HUES48 (cell line): ENCODE measurements at regions not wholly inside any gene's neighbourhood (a gene's known extent, or its start where the extent isn't known, plus 50 kb on each side); places are given as distances from the start of the nearest gene placed in this dataset.

ENCODE experiments used
- H3K27ac ChIP-seq: one replicate; pipeline ENCODE4 v1.7.0; 2013; ENCODE audit warnings: low read depth, low read length, inconsistent platforms
- H3K27me3 ChIP-seq: 2 replicates; pipeline ENCODE4 v1.6.1; 2013; ENCODE audit warnings: mild to moderate bottlenecking, low read length; ENCODE audit not compliant: control insufficient read depth, insufficient read depth
- H3K36me3 ChIP-seq: 2 replicates; pipeline ENCODE4 v1.6.1; 2013; ENCODE audit warnings: low read length; ENCODE audit not compliant: control insufficient read depth, insufficient read depth
- H3K4me1 ChIP-seq: 2 replicates; pipeline ENCODE4 v1.6.1; 2013; ENCODE audit warnings: mild to moderate bottlenecking, low read length; ENCODE audit not compliant: control insufficient read depth, insufficient read depth
- H3K4me3 ChIP-seq: 2 replicates; pipeline ENCODE4 v1.5.1; 2013; ENCODE audit warnings: mild to moderate bottlenecking, low read depth, low read length
- H3K9ac ChIP-seq: 2 replicates; pipeline ENCODE4 v1.6.1; 2013; ENCODE audit warnings: mild to moderate bottlenecking, low read depth, low read length, moderate library complexity
- H3K9me3 ChIP-seq: 2 replicates; pipeline ENCODE4 v1.6.1; 2013; ENCODE audit warnings: low read length; ENCODE audit not compliant: control insufficient read depth, insufficient read depth

- Histone ChIP-seq H3K4me1 (no peaks in the 10 kb centered on the region), H3K9ac (no peak overlapping the region), H3K4me3 (no peak overlapping the region), H3K36me3 (no peaks in the 10 kb centered on the region), H3K27me3 (no peaks in the 10 kb centered on the region), H3K27ac (no peak overlapping the region), H3K9me3 (no peaks in the 10 kb centered on the region)
Observed at GRCh38 chr6:18997375-18997826, 610.3 kb downstream of the RNF144B start.

- Histone ChIP-seq H3K4me1 (no peaks in the 10 kb centered on the region), H3K36me3 (no peaks in the 10 kb centered on the region), H3K27ac (no peak overlapping the region), H3K4me3 (no peak overlapping the region), H3K27me3 (no peaks in the 10 kb centered on the region), H3K9me3 (no peaks in the 10 kb centered on the region), H3K9ac (no peak overlapping the region)
Observed at GRCh38 chr6:19002976-19003560, 615.9 kb downstream of the RNF144B start.

GRCh38 chr6:19004176-19004575 lies 617.0 kb downstream of the RNF144B start:
- H3K27ac ChIP-seq, result no peak overlapping the region
- no peak overlapping the region for H3K9ac ChIP-seq
- no peaks in the 10 kb centered on the region for H3K27me3 ChIP-seq
- no peaks in the 10 kb centered on the region for H3K9me3 ChIP-seq
- H3K4me1 ChIP-seq, result no peaks in the 10 kb centered on the region
- H3K36me3 ChIP-seq, result no peaks in the 10 kb centered on the region
- H3K4me3 ChIP-seq, result no peak overlapping the region

- Histone ChIP-seq H3K36me3 (no peaks in the 10 kb centered on the region), H3K27me3 (no peaks in the 10 kb centered on the region), H3K9me3 (no peaks in the 10 kb centered on the region), H3K9ac (no peak overlapping the region), H3K4me3 (no peak overlapping the region), H3K27ac (no peak overlapping the region), H3K4me1 (no peaks in the 10 kb centered on the region)
Observed at GRCh38 chr6:19009769-19010168, 622.6 kb downstream of the RNF144B start.

GRCh38 chr6:19013026-19013705 lies 626.0 kb downstream of the RNF144B start:
- Histone ChIP-seq H3K9ac (no peak overlapping the region), H3K9me3 (no peaks in the 10 kb centered on the region), H3K4me3 (no peak overlapping the region), H3K27ac (no peak overlapping the region), H3K27me3 (no peaks in the 10 kb centered on the region), H3K4me1 (no peaks in the 10 kb centered on the region), H3K36me3 (no peaks in the 10 kb centered on the region)

GRCh38 chr6:19024737-19025136 lies 637.6 kb downstream of the RNF144B start:
- Histone ChIP-seq H3K4me3 (no peak overlapping the region), H3K27me3 (no peaks in the 10 kb centered on the region), H3K9ac (no peak overlapping the region), H3K4me1 (no peaks in the 10 kb centered on the region), H3K9me3 (no peaks in the 10 kb centered on the region), H3K36me3 (no peaks in the 10 kb centered on the region), H3K27ac (no peak overlapping the region)

GRCh38 chr6:19028201-19028600 lies 641.1 kb downstream of the RNF144B start:
- H3K36me3 ChIP-seq, result no peaks in the 10 kb centered on the region
- no peaks in the 10 kb centered on the region for H3K9me3 ChIP-seq

GRCh38 chr6:19032591-19033295 lies 645.6 kb downstream of the RNF144B start:
- H3K4me1 ChIP-seq, result peaks cover 3% of the 10 kb centered on the region; the same call in 1 of the 2 replicates
- H3K27ac ChIP-seq, result no peak overlapping the region
- no peaks in the 10 kb centered on the region for H3K9me3 ChIP-seq
- H3K9ac ChIP-seq, result no peak overlapping the region
- H3K36me3 ChIP-seq, result no peaks in the 10 kb centered on the region
- no peak overlapping the region for H3K4me3 ChIP-seq
- H3K27me3 ChIP-seq, result no peaks in the 10 kb centered on the region

More at GRCh38 chr6:19028201-19028600, 641.1 kb downstream of the RNF144B start:
- no peaks in the 10 kb centered on the region for H3K27me3 ChIP-seq
- H3K4me1 ChIP-seq, result no peaks in the 10 kb centered on the region
- no peak overlapping the region for H3K9ac ChIP-seq
- H3K4me3 ChIP-seq, result no peak overlapping the region
- H3K27ac ChIP-seq, result no peak overlapping the region

GRCh38 chr6:19033683-19034082 lies 646.5 kb downstream of the RNF144B start:
- Histone ChIP-seq H3K9ac (no peak overlapping the region), H3K27ac (no peak overlapping the region), H3K4me1 (peaks cover 3% of the 10 kb centered on the region; the same call in 1 of the 2 replicates), H3K9me3 (no peaks in the 10 kb centered on the region), H3K27me3 (no peaks in the 10 kb centered on the region), H3K4me3 (no peak overlapping the region), H3K36me3 (no peaks in the 10 kb centered on the region)

GRCh38 chr6:19034986-19035385 lies 647.8 kb downstream of the RNF144B start:
- H3K9me3 ChIP-seq, result no peaks in the 10 kb centered on the region

More at GRCh38 chr6:19034986-19035385, 647.8 kb downstream of the RNF144B start:
- H3K36me3 ChIP-seq, result no peaks in the 10 kb centered on the region
- no peak overlapping the region for H3K27ac ChIP-seq
- no peak overlapping the region for H3K4me3 ChIP-seq
- peaks cover 3% of the 10 kb centered on the region; the same call in 1 of the 2 replicates for H3K4me1 ChIP-seq
- H3K9ac ChIP-seq, result no peak overlapping the region
- H3K27me3 ChIP-seq, result no peaks in the 10 kb centered on the region
